ENCODE measurements at regions not wholly inside any gene's neighbourhood (a gene's known extent, or its start where the extent isn't known, plus 50 kb on each side); places are given as distances from the start of the nearest gene placed in this dataset.

- H4K20me1 ChIP-seq (ENCODE audit: insufficient read depth), result no peaks in the 10 kb centered on the region
- H3K36me3 ChIP-seq (replicated peaks in 1 of 2; ENCODE audit: control insufficient read depth in 1 of 2, insufficient read depth in 2 of 2, low read length in 1 of 2), result no peaks in the 10 kb centered on the region
- no peak for TF ChIP-seq REST (IDR thresholded peaks at IDR 0.05; ENCODE audit: low read depth, low read length)
- no peak for TF ChIP-seq EP300 (IDR thresholded peaks at IDR 0.05; ENCODE audit: borderline replicate concordance in 1 of 2, low read depth in 1 of 2, low read length in 1 of 2)
- no peak for TF ChIP-seq CHD2 (IDR thresholded peaks at IDR 0.05; ENCODE audit: low read length, partially characterized antibody)
- no peak overlapping the region for H3K9ac ChIP-seq
- ChIA-PET POLR2A (no interaction called here), CTCF (interaction anchor here (0.8 to 2.8 kb wide), 3 partner anchors 70 to 205 kb away, joined by 3 to 10 read pairs (median 3); no protein-coding TSS in a partner anchor)
- no peak overlapping the region for H3K4me2 ChIP-seq
- no peak overlapping the region for H3K4me3 ChIP-seq (ENCODE audit: low read depth in 2 of 2, low read length in 1 of 2)
- no peaks in the 10 kb centered on the region for H3K9me2 ChIP-seq
- DNase-seq, result no peak
- H2AFZ ChIP-seq (ENCODE audit: low read depth), result no peak overlapping the region
- H3K27me3 ChIP-seq (ENCODE audit: insufficient read depth), result no peaks in the 10 kb centered on the region
- H3K4me1 ChIP-seq (ENCODE audit: control insufficient read depth in 1 of 2, insufficient read depth in 2 of 2, low read depth in 1 of 2, low read length in 1 of 2), result peaks cover 0 to 8% of the 10 kb centered on the region in 2 experiments; a peak in 1 of 4 replicates
- no peak overlapping the region for H3K27ac ChIP-seq (ENCODE audit: low read depth in 2 of 2, low read length in 1 of 2)
- no peaks in the 10 kb centered on the region for H3K79me2 ChIP-seq (ENCODE audit: insufficient read depth)
- H3F3A ChIP-seq (replicated peaks; ENCODE audit: insufficient read depth), result no peaks in the 10 kb centered on the region
- H3K9me3 ChIP-seq, result no peaks in the 10 kb centered on the region
Observed at GRCh38 chr7:36086571-36086970, 66.5 kb upstream of the EEPD1 start.

- no peaks in the 10 kb centered on the region for H3K9me3 ChIP-seq
- ChIA-PET CTCF (interaction anchor here (0.9 to 1.2 kb wide), 3 partner anchors 19 to 40 kb away, joined by 3 to 5 read pairs (median 3); no protein-coding TSS in a partner anchor), POLR2A (no interaction called here)
- no peaks in the 10 kb centered on the region for H3F3A ChIP-seq (replicated peaks; ENCODE audit: insufficient read depth)
- no peak overlapping the region for H3K4me3 ChIP-seq (ENCODE audit: low read depth in 2 of 2, low read length in 1 of 2)
- no peak overlapping the region for H3K9ac ChIP-seq
- H3K27me3 ChIP-seq (ENCODE audit: insufficient read depth), result no peaks in the 10 kb centered on the region
- no peak for DNase-seq
- H3K27ac ChIP-seq (ENCODE audit: low read depth in 2 of 2, low read length in 1 of 2), result no peak overlapping the region
- H3K36me3 ChIP-seq (replicated peaks in 1 of 2; ENCODE audit: control insufficient read depth in 1 of 2, insufficient read depth in 2 of 2, low read length in 1 of 2), result no peaks in the 10 kb centered on the region
- TF ChIP-seq RXRA (IDR thresholded peaks at IDR 0.05; ENCODE audit: borderline replicate concordance, low read depth) (no peak), PBX3 (IDR thresholded peaks at IDR 0.05) (no peak), TCF12 (IDR thresholded peaks at IDR 0.05) (no peak), EP300 (IDR thresholded peaks at IDR 0.05; ENCODE audit: borderline replicate concordance in 1 of 2, low read depth in 1 of 2, low read length in 1 of 2) (no peak), MAX (IDR thresholded peaks at IDR 0.05; ENCODE audit: low read depth) (no peak), NFIC (IDR thresholded peaks at IDR 0.05; ENCODE audit: borderline replicate concordance) (no peak), FOSL2 (IDR thresholded peaks at IDR 0.05; ENCODE audit: borderline replicate concordance, low read depth) (no peak), REST (IDR thresholded peaks at IDR 0.05; ENCODE audit: low read depth, low read length) (no peak), CHD2 (IDR thresholded peaks at IDR 0.05; ENCODE audit: low read length, partially characterized antibody) (no peak), TEAD4 (IDR thresholded peaks at IDR 0.05; ENCODE audit: borderline replicate concordance, insufficient read depth) (no peak), ZBTB33 (IDR thresholded peaks at IDR 0.05; ENCODE audit: borderline replicate concordance, low read depth) (no peak), RFX5 (IDR thresholded peaks at IDR 0.05; ENCODE audit: low read length) (no peak), NRF1 (IDR thresholded peaks at IDR 0.05; ENCODE audit: low read depth, low read length) (no peak), GABPA (IDR thresholded peaks at IDR 0.05; ENCODE audit: low read depth) (no peak), RAD21 (IDR thresholded peaks at IDR 0.05; ENCODE audit: low read length) (no peak), POLR2AphosphoS5 (IDR thresholded peaks at IDR 0.05; ENCODE audit: low read depth, low read length) (no peak)
- 95% methylated on average over 2 of the region's 2 CpGs for WGBS (ENCODE audit: low lambda C conversion rate)
- no peaks in the 10 kb centered on the region for H4K20me1 ChIP-seq (ENCODE audit: insufficient read depth)
- H3K9me2 ChIP-seq, result no peaks in the 10 kb centered on the region
- H3K79me2 ChIP-seq (ENCODE audit: insufficient read depth), result no peaks in the 10 kb centered on the region
- no peak overlapping the region for H2AFZ ChIP-seq (ENCODE audit: low read depth)
- H3K4me1 ChIP-seq (ENCODE audit: control insufficient read depth in 1 of 2, insufficient read depth in 2 of 2, low read depth in 1 of 2, low read length in 1 of 2), result peaks cover 0 to 4% of the 10 kb centered on the region in 2 experiments; a peak in 1 of 4 replicates
- H3K4me2 ChIP-seq, result no peak overlapping the region
Observed at GRCh38 chr7:36088553-36088952, 64.5 kb upstream of the EEPD1 start.

Data from SK-N-SH (cell line).